ENCODE measurements at regions not wholly inside any gene's neighbourhood (a gene's known extent, or its start where the extent isn't known, plus 50 kb on each side); places are given as distances from the start of the nearest gene placed in this dataset.

- DNase-seq (ENCODE audit: low spot score) = no peak
These were observed 235.4 kb downstream of the RAB28 start for GRCh38 chr4:13248621-13249298.

- DNase-seq (ENCODE audit: low spot score) = no peak
These were observed 238.0 kb downstream of the RAB28 start for GRCh38 chr4:13246107-13246506.

DNA sequence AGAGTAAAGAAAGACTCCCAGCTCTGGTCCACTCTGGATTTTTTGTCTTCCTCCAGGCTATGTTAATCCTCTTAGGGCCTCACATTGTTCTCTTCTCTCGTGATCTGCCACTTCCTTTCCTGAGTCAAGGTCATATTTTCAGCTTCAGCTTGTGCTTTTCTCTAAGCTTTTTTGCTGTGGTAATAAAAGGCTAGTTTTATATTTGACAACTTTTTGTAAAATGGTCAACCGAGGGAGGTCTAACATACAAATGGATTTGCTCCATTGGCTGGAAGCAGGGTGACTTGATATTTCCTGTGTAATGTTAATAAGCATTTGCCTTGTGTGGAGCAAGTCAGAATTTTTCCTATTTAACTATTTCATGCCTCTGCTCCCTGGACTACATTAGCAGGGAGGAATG, 239.7 kb downstream of the RAB28 start:
- DNase-seq (ENCODE audit: low spot score) = no peak

DNA sequence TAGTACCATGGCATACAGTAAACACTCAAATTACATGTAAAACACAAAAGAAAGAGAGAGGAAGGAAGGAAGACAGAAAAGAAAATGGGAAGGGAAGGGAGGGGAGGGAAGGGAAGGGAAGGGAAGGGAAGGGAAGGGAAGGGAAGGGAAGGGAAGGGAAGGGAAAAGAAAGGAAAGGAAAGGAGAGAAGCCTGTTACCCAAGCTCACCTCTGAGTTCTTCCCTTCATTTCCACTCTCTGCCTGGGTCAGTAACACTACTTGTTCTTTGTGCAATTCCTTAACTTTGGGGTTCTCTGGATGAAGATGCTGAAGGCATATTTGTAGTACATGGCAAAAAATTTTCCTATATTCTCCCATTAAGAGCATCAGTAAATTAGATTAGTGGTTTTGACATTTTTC, 241.0 kb downstream of the RAB28 start:
- DNase-seq (ENCODE audit: low spot score) = no peak

DNA sequence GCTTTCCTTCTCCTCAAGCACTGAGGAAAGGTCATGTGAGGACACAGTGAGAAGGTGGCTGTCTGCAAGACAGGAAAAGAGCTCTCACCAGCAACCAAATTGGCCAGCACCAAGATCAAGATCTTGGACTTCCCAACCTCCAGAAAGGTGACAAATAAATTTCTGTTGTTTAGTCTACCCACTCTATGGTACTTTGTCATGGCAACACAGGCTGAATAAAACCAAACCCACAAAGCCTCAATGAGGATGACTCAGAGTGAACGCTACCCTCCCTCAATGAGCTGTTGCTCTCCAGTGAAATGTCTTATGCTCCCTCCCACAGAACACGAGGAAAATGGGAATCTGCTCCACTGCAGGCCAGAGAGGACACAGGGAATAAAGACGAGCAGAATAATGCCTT, 244.1 kb downstream of the RAB28 start:
- no peak for DNase-seq (ENCODE audit: low spot score)

DNA sequence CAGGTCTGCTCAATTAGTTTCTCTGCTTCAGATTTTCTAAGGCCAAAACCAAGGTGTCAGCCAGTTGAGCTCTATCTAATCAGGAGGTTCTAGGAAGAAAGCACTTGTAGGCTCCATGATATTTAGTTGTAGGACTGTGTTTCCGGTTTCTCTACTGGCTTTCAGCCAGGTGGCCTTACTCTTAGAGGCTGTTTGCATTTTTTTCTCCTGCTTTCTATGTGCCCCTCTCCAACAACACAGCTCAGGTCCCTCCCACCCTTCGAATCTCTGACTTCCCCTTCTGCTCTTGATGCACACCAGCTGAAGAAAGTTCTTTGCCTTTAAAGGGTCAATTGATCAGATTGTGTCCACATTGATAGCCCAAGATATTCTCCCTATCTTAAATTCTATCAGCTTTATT, 245.2 kb downstream of the RAB28 start:
- DNase-seq (ENCODE audit: low spot score) = no peak

DNA sequence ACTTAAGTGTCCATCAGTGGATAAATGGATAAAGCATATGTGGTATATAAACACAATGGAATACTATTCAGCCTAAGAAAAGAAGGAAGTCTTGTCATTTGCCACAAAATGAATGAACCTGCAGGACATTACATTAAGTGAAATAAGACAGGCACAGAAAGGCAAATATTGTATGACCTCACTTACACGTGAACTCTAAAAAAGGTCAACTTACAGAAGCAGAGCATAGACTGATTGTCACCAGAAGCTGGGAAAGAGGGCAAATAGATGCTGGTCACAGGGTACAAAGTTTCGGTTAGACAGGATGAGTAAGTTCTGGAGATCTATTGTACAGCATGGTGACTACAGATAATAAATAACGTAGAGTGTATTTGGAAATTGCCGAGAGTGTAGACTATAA, 247.7 kb downstream of the RAB28 start:
- no peak for DNase-seq (ENCODE audit: low spot score)

- DNase-seq (ENCODE audit: low spot score) = no peak
These were observed 250.4 kb downstream of the RAB28 start for GRCh38 chr4:13233755-13234154.

DNA sequence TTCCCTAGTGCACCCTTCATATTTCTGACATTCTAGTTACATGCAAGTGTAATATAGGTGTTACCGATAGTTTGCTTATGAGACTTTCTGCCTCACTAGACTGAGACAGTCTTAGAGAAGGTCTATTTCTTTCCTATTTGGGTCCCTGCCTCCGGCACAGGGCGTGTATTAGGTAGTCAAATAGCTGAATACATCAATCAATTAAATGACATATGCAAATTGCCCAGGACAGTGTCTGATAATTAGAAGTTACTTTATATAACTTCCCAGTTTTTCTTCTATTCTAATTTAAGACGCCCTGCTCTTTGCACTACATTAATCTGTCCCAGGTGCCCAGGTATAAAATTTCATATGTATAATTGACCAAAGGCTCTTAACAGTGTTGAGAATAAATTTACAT, 264.2 kb downstream of the RAB28 start:
- DNase-seq (ENCODE audit: low spot score) = no peak

GRCh38 chr4:13218326-13218958, 265.7 kb downstream of the RAB28 start:
- no peak for DNase-seq (ENCODE audit: low spot score)

GRCh38 chr4:13215560-13215959, 268.6 kb downstream of the RAB28 start:
- DNase-seq (ENCODE audit: low spot score) = no peak

- no peak for DNase-seq (ENCODE audit: low spot score)
These were observed 271.2 kb downstream of the RAB28 start for GRCh38 chr4:13212936-13213335.

DNA sequence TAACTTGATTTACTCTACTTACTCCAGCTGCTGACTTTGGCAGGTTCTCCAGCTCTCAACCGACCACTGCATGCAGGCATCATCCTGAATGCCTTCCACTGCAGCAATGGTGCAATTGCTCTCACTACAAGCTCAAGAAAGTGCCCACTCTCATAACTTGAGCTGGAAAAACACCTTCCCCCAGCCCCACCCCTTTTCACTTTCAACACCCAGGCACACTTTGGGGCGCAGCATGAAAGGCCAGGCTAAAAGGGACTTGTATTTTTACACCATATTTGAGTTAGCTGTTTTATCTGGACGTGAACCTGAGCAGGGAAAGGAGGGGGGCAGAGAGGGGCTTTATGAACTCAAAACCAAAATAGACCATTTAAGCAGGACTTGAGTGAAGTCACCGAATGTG, 274.5 kb downstream of the RAB28 start:
- DNase-seq (ENCODE audit: low spot score) = no peak

DNA sequence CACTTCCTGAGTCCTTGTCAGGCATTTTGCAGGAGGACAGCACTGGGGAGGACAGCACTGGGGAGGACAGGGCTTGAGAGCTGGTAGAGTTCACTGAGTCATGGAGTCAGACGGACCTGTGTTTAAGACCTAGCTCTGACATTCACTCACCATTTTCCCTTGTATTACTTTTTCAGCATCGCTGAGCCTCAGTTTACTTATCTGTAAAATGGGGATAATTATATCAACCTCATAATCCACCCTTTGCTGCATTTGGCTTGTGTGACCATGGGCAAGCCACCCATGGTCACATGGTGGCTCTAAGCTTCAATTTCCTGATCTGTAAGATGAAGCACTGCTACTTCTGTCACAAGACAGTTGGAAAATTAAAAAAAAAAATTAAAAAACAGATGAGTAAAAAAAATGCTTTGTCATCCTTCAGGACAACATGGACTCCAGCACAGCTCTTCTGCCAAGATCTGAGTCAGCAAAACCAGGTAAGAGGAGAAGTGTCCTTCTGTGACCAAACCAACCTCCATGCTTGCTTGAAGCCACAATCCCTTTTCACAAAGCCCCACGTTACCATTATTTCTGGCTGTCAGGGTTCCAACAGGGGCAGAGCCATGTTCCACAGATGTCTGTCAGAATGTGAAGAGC, 275.5 kb downstream of the RAB28 start:
- no peak for DNase-seq (ENCODE audit: low spot score)

DNA sequence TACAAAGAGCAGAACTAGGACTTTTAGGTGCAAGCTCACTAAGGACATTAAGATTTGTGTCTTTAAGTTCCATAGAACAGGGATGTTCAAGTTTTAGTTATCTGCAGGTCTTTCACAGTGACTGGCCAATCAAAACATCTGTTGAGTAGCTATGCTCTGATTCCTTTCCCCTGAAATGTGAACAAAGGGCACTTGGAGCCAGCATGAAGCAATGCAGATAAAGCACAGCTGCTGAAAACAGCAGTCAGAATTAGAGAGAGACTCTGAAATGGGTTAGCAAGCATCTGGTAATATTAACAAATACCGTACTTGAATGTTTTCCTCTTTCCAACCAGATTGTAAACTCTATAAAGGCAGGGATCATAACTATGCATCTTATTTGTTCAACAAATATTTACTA, 276.9 kb downstream of the RAB28 start:
- no peak for DNase-seq (ENCODE audit: low spot score)

GRCh38 chr4:13203101-13203500, 281.0 kb downstream of the RAB28 start:
- DNase-seq (ENCODE audit: low spot score) = no peak

DNA sequence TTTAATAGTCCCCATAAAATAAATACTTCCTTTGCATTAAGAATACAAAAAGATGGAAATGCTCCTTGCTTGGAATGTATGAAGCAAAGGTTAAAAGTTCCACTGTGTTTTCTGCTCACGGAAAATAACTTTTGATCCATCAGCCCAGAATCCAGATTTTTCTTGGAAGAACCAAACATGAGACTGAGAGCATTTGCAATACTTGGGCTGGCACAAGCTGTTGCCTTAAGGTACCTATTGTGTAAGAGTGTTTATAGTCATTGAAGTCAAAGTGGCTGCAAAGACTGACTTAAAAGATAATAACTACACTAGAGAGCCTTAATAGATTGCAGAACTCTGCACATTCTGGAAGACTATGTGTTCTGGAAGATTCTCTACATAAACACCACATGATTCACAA, 281.4 kb downstream of the RAB28 start:
- DNase-seq (ENCODE audit: low spot score) = no peak

DNA sequence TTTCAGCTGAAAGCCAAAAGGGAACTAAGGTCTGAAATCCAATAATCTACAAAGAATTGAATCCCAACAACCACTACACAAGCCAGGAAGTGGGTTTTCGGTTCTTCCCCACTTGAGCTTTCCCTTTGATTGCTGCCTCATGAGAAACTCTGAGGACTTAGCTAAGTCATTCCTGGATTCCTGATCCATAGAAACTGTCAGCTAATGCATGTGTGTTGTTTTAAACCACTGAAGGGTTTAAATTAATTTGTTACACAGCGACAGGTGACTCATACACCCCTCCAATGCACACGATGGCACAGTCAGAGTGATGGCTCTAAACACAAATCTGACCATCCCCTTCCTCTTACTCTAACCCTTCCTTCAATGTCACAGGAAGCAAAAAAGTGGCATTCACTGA, 282.9 kb downstream of the RAB28 start:
- DNase-seq (ENCODE audit: low spot score) = no peak

- no peak for DNase-seq (ENCODE audit: low spot score)
These were observed 287.4 kb downstream of the RAB28 start for GRCh38 chr4:13196721-13197120.

DNA sequence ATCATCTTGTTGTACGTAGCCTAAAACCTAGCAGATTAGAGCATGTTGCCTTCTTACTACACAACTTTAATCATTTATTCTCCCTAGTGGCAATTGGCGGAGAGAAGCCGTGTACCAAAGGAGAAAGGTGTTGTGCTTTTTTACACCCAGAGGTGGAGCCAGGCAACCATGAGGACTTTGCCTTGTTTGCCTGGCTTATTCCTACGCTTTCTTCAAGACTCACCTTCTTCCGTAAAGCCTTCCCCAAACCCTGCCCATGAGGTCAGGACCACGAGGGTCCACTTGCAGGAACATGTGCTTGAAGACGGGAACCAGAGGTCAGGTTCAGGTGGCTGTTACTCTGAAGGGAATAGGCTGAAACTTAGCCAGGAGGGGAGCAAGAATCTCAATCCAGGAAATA, 290.5 kb downstream of the RAB28 start:
- no peak for DNase-seq (ENCODE audit: low spot score)

- no peak for DNase-seq (ENCODE audit: low spot score)
These were observed 293.9 kb downstream of the RAB28 start for GRCh38 chr4:13190093-13190721.

GRCh38 chr4:13184199-13184598, 299.9 kb downstream of the RAB28 start:
- no peak for DNase-seq (ENCODE audit: low spot score)

DNA sequence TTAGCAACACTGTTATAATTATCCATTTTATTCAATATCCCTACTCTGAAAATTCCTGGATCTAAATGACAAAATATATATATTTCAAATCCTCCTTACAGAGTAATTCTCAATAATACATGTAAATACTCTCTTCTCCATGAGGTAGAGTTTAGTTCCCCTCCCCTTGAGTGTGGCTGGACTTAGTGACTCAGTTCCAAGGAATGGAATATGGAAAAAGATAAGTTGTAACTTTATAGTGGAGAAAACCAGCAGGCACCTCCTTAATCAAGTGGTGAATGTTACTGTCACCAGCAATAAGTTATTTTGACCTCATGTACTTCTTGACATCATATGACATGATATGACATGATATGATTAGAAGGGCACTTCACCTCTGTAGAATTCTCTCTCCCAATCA, 302.0 kb downstream of the RAB28 start:
- DNase-seq (ENCODE audit: low spot score) = no peak
